HG03457 (cell line): ENCODE measurements at regions not wholly inside any gene's neighbourhood (a gene's known extent, or its start where the extent isn't known, plus 50 kb on each side); places are given as distances from the start of the nearest gene placed in this dataset.
"Not testable (repeated sequence)": the region's sequence is repeated elsewhere in the genome, so short reads cannot be mapped to it uniquely, and the experiment has no call there.

ENCODE experiments used
- ATAC-seq: cut with Tn5 transposase; IDR thresholded peaks from one replicate; pipeline ENCODE4 v1.9.1; 2021; ENCODE audit warnings: moderate number of reproducible peaks; ENCODE audit not compliant: unreplicated experiment

GRCh38 chr5:103895738-103896137 is 333.1 kb upstream of the NUDT12 start:
- ATAC-seq, result no peak

GRCh38 chr5:103894882-103895281 is 332.3 kb upstream of the NUDT12 start:
- no peak for ATAC-seq

GRCh38 chr5:103891151-103891550 is 328.6 kb upstream of the NUDT12 start:
- ATAC-seq, result no peak

- ATAC-seq, result no peak
These were observed 327.7 kb upstream of the NUDT12 start for GRCh38 chr5:103890313-103890712.

GRCh38 chr5:103889500-103890209 is 327.1 kb upstream of the NUDT12 start:
- ATAC-seq, result peak; percentile 54

GRCh38 chr5:103886826-103887225 is 324.2 kb upstream of the NUDT12 start:
- ATAC-seq, result no peak

GRCh38 chr5:103883143-103883542 is 320.6 kb upstream of the NUDT12 start:
- no peak for ATAC-seq

- no peak for ATAC-seq
These were observed 319.0 kb upstream of the NUDT12 start for GRCh38 chr5:103881560-103881959.

GRCh38 chr5:103867857-103868598 is 305.4 kb upstream of the NUDT12 start:
- no peak for ATAC-seq

GRCh38 chr5:103866169-103866568 is 303.6 kb upstream of the NUDT12 start:
- no peak for ATAC-seq

GRCh38 chr5:103862398-103862797 is 299.8 kb upstream of the NUDT12 start:
- no peak for ATAC-seq

- no peak for ATAC-seq
These were observed 297.7 kb upstream of the NUDT12 start for GRCh38 chr5:103860327-103860726.

- not testable (repeated sequence) for ATAC-seq
These were observed 295.8 kb upstream of the NUDT12 start for GRCh38 chr5:103858367-103858766.

GRCh38 chr5:103851091-103851490 is 288.5 kb upstream of the NUDT12 start:
- ATAC-seq, result no peak

- no peak for ATAC-seq
These were observed 287.3 kb upstream of the NUDT12 start for GRCh38 chr5:103849934-103850333.

- ATAC-seq, result no peak
These were observed 284.5 kb upstream of the NUDT12 start for GRCh38 chr5:103847060-103847459.

- ATAC-seq, result no peak
These were observed 280.3 kb upstream of the NUDT12 start for GRCh38 chr5:103842936-103843335.

- no peak for ATAC-seq
These were observed 278.0 kb upstream of the NUDT12 start for GRCh38 chr5:103840600-103840999.

GRCh38 chr5:103834216-103834615 is 271.6 kb upstream of the NUDT12 start:
- no peak for ATAC-seq

- ATAC-seq, result no peak
These were observed 267.0 kb upstream of the NUDT12 start for GRCh38 chr5:103829585-103829984.

GRCh38 chr5:103827976-103828375 is 265.4 kb upstream of the NUDT12 start:
- no peak for ATAC-seq

GRCh38 chr5:103821361-103821760 is 258.8 kb upstream of the NUDT12 start:
- ATAC-seq, result no peak
